AG04450 (cell line): ENCODE measurements at regions not wholly inside any gene's neighbourhood (a gene's known extent, or its start where the extent isn't known, plus 50 kb on each side); places are given as distances from the start of the nearest gene placed in this dataset.

Experiments used
- CTCF ChIA-PET: fragments of 300-600, 350-600 bp; formaldehyde crosslinking; extraction: SDS; loops from one replicate; lab custom pipeline; 2022; ENCODE audit warnings: antibody characterized with exemption, inconsistent platforms; lab: Charles Lee
- POLR2A ChIA-PET: fragments of 350-600 bp; formaldehyde crosslinking; extraction: SDS; loops from one replicate; lab custom pipeline; 2021; ENCODE audit warnings: antibody characterized with exemption, inconsistent platforms; lab: Yijun Ruan, JAX
- DNase-seq: peaks from one replicate; pipeline ENCODE4 v3.0.0-alpha.2; 2011; ENCODE audit warnings: low read depth, low spot score
- H3K27ac ChIP-seq: one replicate; pipeline ENCODE4 v1.5.1; 2012; ENCODE audit warnings: low read depth, low read length, control low read depth
- H3K27me3 ChIP-seq: one replicate; pipeline ENCODE4 v1.6.0; 2012; ENCODE audit warnings: low read length; ENCODE audit not compliant: control insufficient read depth, insufficient read depth
- H3K4me3 ChIP-seq: 2 replicates; pipeline ENCODE4 v1.5.1; 2011; ENCODE audit warnings: mild to moderate bottlenecking, low read depth, low read length, control low read depth
- H3K9me3 ChIP-seq: 2 replicates; pipeline ENCODE4 v1.5.1; 2012; ENCODE audit warnings: low read length; ENCODE audit not compliant: control insufficient read depth, insufficient read depth
- CTCF ChIP-seq: IDR thresholded peaks from 2 replicates; pipeline ENCODE4 v1.5.1; 2011; ENCODE audit warnings: low read depth, low read length, control low read depth, inconsistent platforms

- no peak for DNase-seq
- CTCF ChIA-PET = no interaction called here
Measured at GRCh38 chr13:83286737-83287136, 595.5 kb downstream of the SLITRK1 start.

GRCh38 chr13:83281654-83282053 is 600.6 kb downstream of the SLITRK1 start:
- Histone ChIP-seq H3K27ac (no peak overlapping the region), H3K4me3 (no peak overlapping the region), H3K9me3 (no peaks in the 10 kb centered on the region), H3K27me3 (no peaks in the 10 kb centered on the region)
- POLR2A ChIA-PET = no interaction called here
- CTCF ChIA-PET = no interaction called here
- TF ChIP-seq CTCF = no peak
- no peak for DNase-seq

More at GRCh38 chr13:83286737-83287136, 595.5 kb downstream of the SLITRK1 start:
- Histone ChIP-seq H3K9me3 (no peaks in the 10 kb centered on the region), H3K4me3 (no peak overlapping the region), H3K27ac (no peak overlapping the region), H3K27me3 (no peaks in the 10 kb centered on the region)
- TF ChIP-seq CTCF = no peak
- POLR2A ChIA-PET = no interaction called here

- no peak for TF ChIP-seq CTCF
Measured at GRCh38 chr13:83274679-83275078, 607.6 kb downstream of the SLITRK1 start.

GRCh38 chr13:83272652-83273240 is 609.5 kb downstream of the SLITRK1 start:
- no peak overlapping the region for H3K27ac ChIP-seq
- no peaks in the 10 kb centered on the region for H3K27me3 ChIP-seq
- ChIA-PET POLR2A (no interaction called here), CTCF (no interaction called here)
- no peak for DNase-seq
- H3K4me3 ChIP-seq = no peak overlapping the region
- H3K9me3 ChIP-seq = no peaks in the 10 kb centered on the region
- TF ChIP-seq CTCF = no peak

More at GRCh38 chr13:83274679-83275078, 607.6 kb downstream of the SLITRK1 start:
- Histone ChIP-seq H3K4me3 (no peak overlapping the region), H3K27ac (no peak overlapping the region), H3K27me3 (no peaks in the 10 kb centered on the region), H3K9me3 (no peaks in the 10 kb centered on the region)
- no peak for DNase-seq
- ChIA-PET POLR2A (no interaction called here), CTCF (no interaction called here)

- H3K27me3 ChIP-seq = no peaks in the 10 kb centered on the region
- TF ChIP-seq CTCF = no peak
- no peak overlapping the region for H3K27ac ChIP-seq
- no peak for DNase-seq
- CTCF ChIA-PET = no interaction called here
- H3K9me3 ChIP-seq = no peaks in the 10 kb centered on the region
- H3K4me3 ChIP-seq = no peak overlapping the region
- POLR2A ChIA-PET = no interaction called here
Measured at GRCh38 chr13:83272076-83272475, 610.2 kb downstream of the SLITRK1 start.
